ENCODE measurements at regions not wholly inside any gene's neighbourhood (a gene's known extent, or its start where the extent isn't known, plus 50 kb on each side); places are given as distances from the start of the nearest gene placed in this dataset.

GRCh38 chr9:31958572-31958971 lies 425.9 kb upstream of the ACO1 start:
- TF ChIP-seq, protein P1, sequence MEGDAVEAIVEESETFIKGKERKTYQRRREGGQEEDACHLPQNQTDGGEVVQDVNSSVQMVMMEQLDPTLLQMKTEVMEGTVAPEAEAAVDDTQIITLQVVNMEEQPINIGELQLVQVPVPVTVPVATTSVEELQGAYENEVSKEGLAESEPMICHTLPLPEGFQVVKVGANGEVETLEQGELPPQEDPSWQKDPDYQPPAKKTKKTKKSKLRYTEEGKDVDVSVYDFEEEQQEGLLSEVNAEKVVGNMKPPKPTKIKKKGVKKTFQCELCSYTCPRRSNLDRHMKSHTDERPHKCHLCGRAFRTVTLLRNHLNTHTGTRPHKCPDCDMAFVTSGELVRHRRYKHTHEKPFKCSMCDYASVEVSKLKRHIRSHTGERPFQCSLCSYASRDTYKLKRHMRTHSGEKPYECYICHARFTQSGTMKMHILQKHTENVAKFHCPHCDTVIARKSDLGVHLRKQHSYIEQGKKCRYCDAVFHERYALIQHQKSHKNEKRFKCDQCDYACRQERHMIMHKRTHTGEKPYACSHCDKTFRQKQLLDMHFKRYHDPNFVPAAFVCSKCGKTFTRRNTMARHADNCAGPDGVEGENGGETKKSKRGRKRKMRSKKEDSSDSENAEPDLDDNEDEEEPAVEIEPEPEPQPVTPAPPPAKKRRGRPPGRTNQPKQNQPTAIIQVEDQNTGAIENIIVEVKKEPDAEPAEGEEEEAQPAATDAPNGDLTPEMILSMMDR (IDR thresholded peaks at IDR 0.05): no peak
- no peak for TF ChIP-seq EP300 (IDR thresholded peaks at IDR 0.05)

Measured in esophagus muscularis mucosa (tissue), 3 donors.